Ishikawa (cell line): ENCODE measurements at regions not wholly inside any gene's neighbourhood (a gene's known extent, or its start where the extent isn't known, plus 50 kb on each side); places are given as distances from the start of the nearest gene placed in this dataset.

Experiments
- CEBPB ChIP-seq: IDR thresholded peaks from 2 replicates; pipeline ENCODE4 v1.6.1; 2012
- CREB1 ChIP-seq: IDR thresholded peaks from 2 replicates; pipeline ENCODE4 v1.6.1; 2012; ENCODE audit warnings: low read depth
- EGR1 ChIP-seq: IDR thresholded peaks from 2 replicates; pipeline ENCODE4 v1.6.1; 2012
- EP300 ChIP-seq: IDR thresholded peaks from 2 replicates; pipeline ENCODE4 v1.6.1; 2012; ENCODE audit warnings: borderline replicate concordance
- FOXM1 ChIP-seq: IDR thresholded peaks from 2 replicates; pipeline ENCODE4 v1.6.1; 2012; ENCODE audit warnings: low read depth, borderline replicate concordance
- NFIC ChIP-seq: IDR thresholded peaks from 2 replicates; pipeline ENCODE4 v1.6.1; 2012
- RAD21 ChIP-seq: IDR thresholded peaks from 2 replicates; pipeline ENCODE4 v1.6.1; 2012; ENCODE audit warnings: low read depth
- TAF1 ChIP-seq: IDR thresholded peaks from 2 replicates; pipeline ENCODE4 v1.6.1; 2012; ENCODE audit warnings: low read depth, mild to moderate bottlenecking
- TCF12 ChIP-seq: IDR thresholded peaks from 2 replicates; pipeline ENCODE4 v1.6.1; 2012; ENCODE audit warnings: low read depth
- TEAD4 ChIP-seq: IDR thresholded peaks from 2 replicates; pipeline ENCODE4 v1.6.1; 2012
- YY1 ChIP-seq: IDR thresholded peaks from 2 replicates; pipeline ENCODE4 v1.6.1; 2012; ENCODE audit warnings: low read depth
- ZBTB7A ChIP-seq: IDR thresholded peaks from 2 replicates; pipeline ENCODE4 v1.6.1; 2012; ENCODE audit warnings: low read depth
- TF ChIP-seq, protein P1 (sequence below): IDR thresholded peaks from 2 replicates; pipeline ENCODE4 v1.6.1; 2012; ENCODE audit warnings: low read depth, mild to moderate bottlenecking
- TF ChIP-seq, protein P2 (sequence below): IDR thresholded peaks from 2 replicates; pipeline ENCODE4 v1.6.1; 2012
- TF ChIP-seq, protein P3 (sequence below): IDR thresholded peaks from 2 replicates; pipeline ENCODE4 v1.6.1; 2012

GRCh38 chr10:64210211-64210610 lies 689.0 kb downstream of the REEP3 start:
- no peak for TF ChIP-seq NFIC
- TF ChIP-seq, protein P1, sequence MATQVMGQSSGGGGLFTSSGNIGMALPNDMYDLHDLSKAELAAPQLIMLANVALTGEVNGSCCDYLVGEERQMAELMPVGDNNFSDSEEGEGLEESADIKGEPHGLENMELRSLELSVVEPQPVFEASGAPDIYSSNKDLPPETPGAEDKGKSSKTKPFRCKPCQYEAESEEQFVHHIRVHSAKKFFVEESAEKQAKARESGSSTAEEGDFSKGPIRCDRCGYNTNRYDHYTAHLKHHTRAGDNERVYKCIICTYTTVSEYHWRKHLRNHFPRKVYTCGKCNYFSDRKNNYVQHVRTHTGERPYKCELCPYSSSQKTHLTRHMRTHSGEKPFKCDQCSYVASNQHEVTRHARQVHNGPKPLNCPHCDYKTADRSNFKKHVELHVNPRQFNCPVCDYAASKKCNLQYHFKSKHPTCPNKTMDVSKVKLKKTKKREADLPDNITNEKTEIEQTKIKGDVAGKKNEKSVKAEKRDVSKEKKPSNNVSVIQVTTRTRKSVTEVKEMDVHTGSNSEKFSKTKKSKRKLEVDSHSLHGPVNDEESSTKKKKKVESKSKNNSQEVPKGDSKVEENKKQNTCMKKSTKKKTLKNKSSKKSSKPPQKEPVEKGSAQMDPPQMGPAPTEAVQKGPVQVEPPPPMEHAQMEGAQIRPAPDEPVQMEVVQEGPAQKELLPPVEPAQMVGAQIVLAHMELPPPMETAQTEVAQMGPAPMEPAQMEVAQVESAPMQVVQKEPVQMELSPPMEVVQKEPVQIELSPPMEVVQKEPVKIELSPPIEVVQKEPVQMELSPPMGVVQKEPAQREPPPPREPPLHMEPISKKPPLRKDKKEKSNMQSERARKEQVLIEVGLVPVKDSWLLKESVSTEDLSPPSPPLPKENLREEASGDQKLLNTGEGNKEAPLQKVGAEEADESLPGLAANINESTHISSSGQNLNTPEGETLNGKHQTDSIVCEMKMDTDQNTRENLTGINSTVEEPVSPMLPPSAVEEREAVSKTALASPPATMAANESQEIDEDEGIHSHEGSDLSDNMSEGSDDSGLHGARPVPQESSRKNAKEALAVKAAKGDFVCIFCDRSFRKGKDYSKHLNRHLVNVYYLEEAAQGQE, result no peak
- no peak for TF ChIP-seq FOXM1
- no peak for TF ChIP-seq RAD21
- TF ChIP-seq, protein P2, sequence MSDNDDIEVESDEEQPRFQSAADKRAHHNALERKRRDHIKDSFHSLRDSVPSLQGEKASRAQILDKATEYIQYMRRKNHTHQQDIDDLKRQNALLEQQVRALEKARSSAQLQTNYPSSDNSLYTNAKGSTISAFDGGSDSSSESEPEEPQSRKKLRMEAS, result no peak
- TF ChIP-seq EGR1, result no peak
- no peak for TF ChIP-seq CEBPB
- TF ChIP-seq TAF1, result no peak
- no peak for TF ChIP-seq TCF12
- no peak for TF ChIP-seq YY1

DNA sequence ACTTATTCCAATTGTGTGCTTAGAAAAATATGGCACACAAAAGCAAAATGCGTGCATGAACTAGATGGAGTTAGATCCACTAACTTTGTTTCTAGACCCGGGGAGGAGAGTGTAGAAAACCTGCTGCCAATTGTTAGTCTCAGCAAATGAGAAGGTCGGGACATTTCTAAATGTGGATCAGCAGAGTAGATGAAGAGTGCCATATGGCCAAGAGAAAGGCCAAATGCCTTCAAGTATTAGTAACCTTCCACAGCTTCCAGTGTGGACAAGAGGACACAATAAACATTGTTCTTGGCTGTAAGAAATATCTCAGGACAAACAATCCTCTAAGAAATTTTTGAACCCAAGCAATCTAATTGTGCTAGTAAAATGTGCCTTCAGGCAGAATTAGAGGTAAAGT lies 690.3 kb downstream of the REEP3 start:
- no peak for TF ChIP-seq TCF12
- TF ChIP-seq EGR1, result no peak
- TF ChIP-seq EP300, result no peak
- TF ChIP-seq, protein P1, result no peak
- TF ChIP-seq CEBPB, result no peak
- TF ChIP-seq TAF1, result no peak
- no peak for TF ChIP-seq ZBTB7A
- TF ChIP-seq, protein P3, sequence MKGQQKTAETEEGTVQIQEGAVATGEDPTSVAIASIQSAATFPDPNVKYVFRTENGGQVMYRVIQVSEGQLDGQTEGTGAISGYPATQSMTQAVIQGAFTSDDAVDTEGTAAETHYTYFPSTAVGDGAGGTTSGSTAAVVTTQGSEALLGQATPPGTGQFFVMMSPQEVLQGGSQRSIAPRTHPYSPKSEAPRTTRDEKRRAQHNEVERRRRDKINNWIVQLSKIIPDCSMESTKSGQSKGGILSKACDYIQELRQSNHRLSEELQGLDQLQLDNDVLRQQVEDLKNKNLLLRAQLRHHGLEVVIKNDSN, result no peak
- no peak for TF ChIP-seq NFIC
- no peak for TF ChIP-seq YY1

DNA sequence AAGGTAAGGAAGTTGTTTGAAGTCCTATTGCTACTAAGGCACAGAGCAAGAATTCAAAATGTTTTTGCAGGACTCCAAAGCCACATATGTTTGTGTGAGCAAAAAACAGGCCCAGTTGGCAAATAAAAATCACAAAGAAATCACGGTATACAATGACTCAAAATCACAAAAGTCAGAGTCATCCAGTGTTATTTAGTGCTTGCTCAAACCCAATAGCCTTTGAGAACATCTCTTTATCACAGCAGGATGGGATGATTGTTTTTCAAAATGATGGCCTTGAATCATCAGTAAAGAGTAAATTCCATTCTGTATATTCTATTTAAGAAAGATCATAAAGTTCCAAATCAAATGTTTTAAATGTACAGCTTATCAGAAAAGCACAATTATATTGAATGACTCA lies 693.9 kb downstream of the REEP3 start:
- TF ChIP-seq TAF1 (no peak), ZBTB7A (no peak), CEBPB (no peak), FOXM1 (no peak), YY1 (no peak), TCF12 (no peak), EGR1 (no peak), RAD21 (no peak), NFIC (no peak), EP300 (no peak), TEAD4 (no peak), CREB1 (no peak)
- TF ChIP-seq, protein P1, result no peak
- TF ChIP-seq, protein P2, result no peak
- TF ChIP-seq, protein P3, result no peak

GRCh38 chr10:64219271-64220025 lies 698.2 kb downstream of the REEP3 start:
- no peak for TF ChIP-seq YY1

- TF ChIP-seq, protein P1, result no peak
- no peak for TF ChIP-seq EGR1
- TF ChIP-seq FOXM1, result no peak
- TF ChIP-seq EP300, result no peak
- TF ChIP-seq CREB1, result no peak
- no peak for TF ChIP-seq TAF1
Measured at GRCh38 chr10:64234489-64234888, 713.3 kb downstream of the REEP3 start.
